Endothelial cell of umbilical vein (primary cell): ENCODE measurements at regions not wholly inside any gene's neighbourhood (a gene's known extent, or its start where the extent isn't known, plus 50 kb on each side); places are given as distances from the start of the nearest gene placed in this dataset.

ENCODE experiments used
- BruUV-seq: library from RNA; stranded (reverse); fragments of 400-500 nt; replicated peaks from 2 replicates; lab custom pipeline; 2021; lab: Mats Ljungman, UMichigan
- CTCF ChIA-PET: fragments of 300-600, 350-600 bp; sonication (Branson Sonifier 250); formaldehyde crosslinking; loops from one replicate; lab custom pipeline; 2021; ENCODE audit warnings: antibody characterized with exemption, inconsistent platforms; lab: Charles Lee
- POLR2A ChIA-PET: fragments of 300-600, 350-600 bp; sonication (Branson Sonifier 250); formaldehyde crosslinking; loops from one replicate; lab custom pipeline; 2021; ENCODE audit warnings: antibody characterized with exemption, inconsistent platforms; lab: Charles Lee
- DNase-seq: peaks from one replicate; pipeline ENCODE4 v3.0.0-alpha.2; 2011; ENCODE audit warnings: low read depth, low spot score
- FAIRE-seq: peaks from 2 replicates; lab custom pipeline; 2011; peaks lifted over from hg19 to GRCh38; lab: Jason Lieb, UNC
- H2AFZ ChIP-seq: 2 replicates; pipeline ENCODE4 v1.6.0; 2012; ENCODE audit warnings: low read depth, low read length, control low read depth, inconsistent platforms
- H3K27ac ChIP-seq: 2 replicates; pipeline ENCODE4 v1.5.1; 2011; ENCODE audit warnings: low read depth, mild to moderate bottlenecking, control low read depth, low read length, moderate library complexity; ENCODE audit not compliant: insufficient read depth
- H3K27me3 ChIP-seq, 2 experiments: 2 replicates each; pipeline versions ENCODE4 v1.6.0 to v1.6.1; 2011; ENCODE audit warnings: low read length in 2 of 2, mixed read lengths in 1 of 2; ENCODE audit not compliant: control insufficient read depth in 2 of 2, insufficient read depth in 2 of 2
- H3K36me3 ChIP-seq, 2 experiments: 2 replicates in 1 of 2; 3 replicates in 1 of 2; pipeline ENCODE4 v1.5.1; 2011; ENCODE audit warnings: low read length in 2 of 2, mild to moderate bottlenecking in 1 of 2, moderate library complexity in 1 of 2; ENCODE audit not compliant: control insufficient read depth in 2 of 2, insufficient read depth in 2 of 2; ENCODE audit errors: extremely low read depth in 1 of 2
- H3K4me1 ChIP-seq: 3 replicates; pipeline ENCODE4 v1.5.1; 2011; ENCODE audit warnings: mild to moderate bottlenecking, low read length; ENCODE audit not compliant: control insufficient read depth, insufficient read depth; ENCODE audit errors: extremely low read depth
- H3K4me2 ChIP-seq: 2 replicates; pipeline ENCODE4 v1.6.1; 2011; ENCODE audit warnings: low read length, control low read depth, mixed read lengths; ENCODE audit not compliant: insufficient read depth
- H3K4me3 ChIP-seq, 3 experiments: fragments of 200-600 bp in 1 of 3; sonication (generic), shearing (Covaris generic) in 1 of 3; replicated peaks in 1 of 3; 2 replicates each; pipeline ENCODE4 v1.5.1; 2011 to 2016; ENCODE audit warnings: control low read depth in 3 of 3, low read length in 3 of 3, mild to moderate bottlenecking in 2 of 3, inconsistent platforms in 1 of 3, low read depth in 1 of 3, moderate library complexity in 1 of 3; ENCODE audit not compliant: insufficient read depth in 1 of 3
- H3K79me2 ChIP-seq: 2 replicates; pipeline ENCODE4 v1.6.0; 2012; ENCODE audit warnings: low read length, inconsistent platforms; ENCODE audit not compliant: control insufficient read depth, insufficient read depth
- H3K9ac ChIP-seq: replicated peaks from 2 replicates; pipeline ENCODE3; 2011; ENCODE audit warnings: low read length, control low read depth; ENCODE audit not compliant: insufficient read depth; ENCODE audit errors: extremely low read depth
- H3K9me1 ChIP-seq: replicated peaks from 3 replicates; pipeline ENCODE4 v1.6.0; 2011; ENCODE audit warnings: mild to moderate bottlenecking, low read length; ENCODE audit not compliant: control insufficient read depth, insufficient read depth; ENCODE audit errors: extremely low read depth
- H3K9me3 ChIP-seq: replicated peaks from 2 replicates; pipeline ENCODE4 v1.5.1; 2012; ENCODE audit warnings: low read length, inconsistent platforms; ENCODE audit not compliant: control insufficient read depth, insufficient read depth
- H4K20me1 ChIP-seq: replicated peaks from 2 replicates; pipeline ENCODE3; 2011; ENCODE audit warnings: mild to moderate bottlenecking, low read length; ENCODE audit not compliant: control insufficient read depth, insufficient read depth; ENCODE audit errors: extremely low read depth
- CTCF ChIP-seq, 2 donors: IDR thresholded peaks; 1 replicate in 1 of 2; 2 replicates in 1 of 2; pipeline ENCODE4 v1.5.1; 2011; ENCODE audit warnings: low read length in 2 of 2, mild to moderate bottlenecking in 2 of 2, moderate library complexity in 2 of 2, control low read depth in 1 of 2, inconsistent platforms in 1 of 2, low read depth in 1 of 2; ENCODE audit not compliant: insufficient read depth in 1 of 2; ENCODE audit errors: extremely low read depth in 1 of 2
- EZH2 ChIP-seq: IDR thresholded peaks from 2 replicates; pipeline ENCODE4 v1.6.1; 2012; ENCODE audit warnings: borderline replicate concordance, low read depth, mild to moderate bottlenecking, moderate library complexity, low read length, inconsistent platforms; ENCODE audit not compliant: severe bottlenecking
- GATA2 ChIP-seq: IDR thresholded peaks from 2 replicates; pipeline ENCODE4 v1.7.0; 2011; ENCODE audit warnings: low read depth, mild to moderate bottlenecking, moderate library complexity, mixed read lengths, low read length; ENCODE audit not compliant: insufficient read length, insufficient read depth
- JUN ChIP-seq: IDR thresholded peaks from 2 replicates; pipeline ENCODE4 v1.6.1; 2011; ENCODE audit warnings: borderline replicate concordance, low read depth; ENCODE audit not compliant: insufficient read length, insufficient read depth
- MAX ChIP-seq: IDR thresholded peaks from 2 replicates; pipeline ENCODE4 v1.6.1; 2011; ENCODE audit not compliant: insufficient read depth, insufficient read length
- MYC ChIP-seq: IDR thresholded peaks from one replicate; pipeline ENCODE4 v1.6.1; 2011; ENCODE audit warnings: mild to moderate bottlenecking, low read depth, low read length
- POLR2AphosphoS5 ChIP-seq: IDR thresholded peaks from 2 replicates; pipeline ENCODE4 v1.6.1; 2012; ENCODE audit warnings: low read depth, mild to moderate bottlenecking, control low read depth, low read length, moderate library complexity; ENCODE audit not compliant: insufficient read depth
- dilution Hi-C: fragments of 300-500 bp; cut with MboI; formaldehyde crosslinking; loops from one replicate; pipeline ENCODE4 v1.15.0; 2019; ENCODE audit warnings: low sequenced_read_pairs; ENCODE audit not compliant: extremely low pct_ligation_motif_present
- intact Hi-C: fragments of 100-400 bp; cut with micrococcal nuclease; formaldehyde crosslinking; loops from one replicate; pipeline ENCODE4 v1.10.0; 2022

- Histone ChIP-seq H4K20me1 (no peaks in the 10 kb centered on the region), H3K9me1 (no peaks in the 10 kb centered on the region), H3K79me2 (no peaks in the 10 kb centered on the region), H3K36me3 (no peaks in the 10 kb centered on the region), H3K4me1 (no peaks in the 10 kb centered on the region), H3K4me3 (no peak overlapping the region), H3K27ac (no peak overlapping the region), H3K4me2 (no peak overlapping the region), H3K27me3 (no peaks in the 10 kb centered on the region), H3K9me3 (no peaks in the 10 kb centered on the region), H2AFZ (no peak overlapping the region), H3K9ac (no peak overlapping the region)
- no peak for DNase-seq
- no TSS peak for BruUV-seq
- dilution Hi-C loops (no loop called here), intact Hi-C loops (no loop called here)
- FAIRE-seq: no peak
- ChIA-PET CTCF (no interaction called here), POLR2A (no interaction called here)
- no peak for TF ChIP-seq POLR2AphosphoS5
- no peak for TF ChIP-seq MAX
- TF ChIP-seq JUN: no peak
- TF ChIP-seq GATA2: no peak
- no peak for TF ChIP-seq MYC
- no peak for TF ChIP-seq CTCF (IDR thresholded peaks at IDR 0.05; ENCODE audit: extremely low read depth in 1 of 2, insufficient read depth in 1 of 2, low read depth in 1 of 2, low read length in 2 of 2)
- TF ChIP-seq EZH2: no peak
Measured at GRCh38 chr2:108164318-108164717, 75.5 kb upstream of the SULT1C3 start.
